ENCODE measurements at regions not wholly inside any gene's neighbourhood (a gene's known extent, or its start where the extent isn't known, plus 50 kb on each side); places are given as distances from the start of the nearest gene placed in this dataset.
"Not testable (repeated sequence)": the region's sequence is repeated elsewhere in the genome, so short reads cannot be mapped to it uniquely, and the experiment has no call there.

GRCh38 chr2:195569255-195569654 lies 87.8 kb upstream of the SLC39A10 start (continued):
- TF ChIP-seq PREB (CRISPR knock-in tag; IDR thresholded peaks at IDR 0.05; ENCODE audit: borderline replicate concordance) (no peak), PRDM15 (CRISPR knock-in tag; IDR thresholded peaks at IDR 0.05) (no peak), CDX4 (CRISPR knock-in tag; IDR thresholded peaks at IDR 0.05; ENCODE audit: borderline replicate concordance) (no peak), MYBL2 (CRISPR knock-in tag; IDR thresholded peaks at IDR 0.05) (no peak), TCF7 (CRISPR knock-in tag; IDR thresholded peaks at IDR 0.05; ENCODE audit: low read depth) (no peak), ELF4 (CRISPR knock-in tag; IDR thresholded peaks at IDR 0.05; ENCODE audit: low read depth) (no peak), ATF2 (CRISPR knock-in tag; IDR thresholded peaks at IDR 0.05; ENCODE audit: borderline replicate concordance, low read depth) (no peak), CREM (CRISPR knock-in tag; IDR thresholded peaks at IDR 0.05) (no peak), MLX (CRISPR knock-in tag; IDR thresholded peaks at IDR 0.05) (no peak)

GRCh38 chr2:195564625-195565135 lies 92.3 kb upstream of the SLC39A10 start:
- CTCF ChIA-PET, result interaction anchor here (1.4 kb wide), 1 partner anchor 31 kb away, joined by 3 read pairs; no protein-coding TSS in a partner anchor
- POLR2A ChIA-PET; H3K27me3 Mint-ChIP-seq (ENCODE audit: low read depth); ATAC-seq; H3K9me3 Mint-ChIP-seq; H3K27ac Mint-ChIP-seq; H3K4me3 Mint-ChIP-seq; DNase-seq (ENCODE audit: low spot score): not testable (repeated sequence)
- peaks cover 25% of the 10 kb centered on the region for H3K4me1 Mint-ChIP-seq
- peaks cover 10% of the 10 kb centered on the region for H3K36me3 Mint-ChIP-seq

- H3K27ac Mint-ChIP-seq, result no peak overlapping the region
- no peak for TF ChIP-seq MLX (CRISPR knock-in tag; IDR thresholded peaks at IDR 0.05)
- TF ChIP-seq ERG (CRISPR knock-in tag; IDR thresholded peaks at IDR 0.05), result no peak
- TF ChIP-seq CBFB (CRISPR knock-in tag; IDR thresholded peaks at IDR 0.05; ENCODE audit: low read depth), result no peak
- no peak for TF ChIP-seq TCF7 (CRISPR knock-in tag; IDR thresholded peaks at IDR 0.05; ENCODE audit: low read depth)
- no peak for TF ChIP-seq ZBTB21 (CRISPR knock-in tag; IDR thresholded peaks at IDR 0.05; ENCODE audit: borderline replicate concordance)
- TF ChIP-seq FOXJ3 (CRISPR knock-in tag; IDR thresholded peaks at IDR 0.05; ENCODE audit: borderline replicate concordance), result no peak
- no peak for TF ChIP-seq STAT6 (CRISPR knock-in tag; conservative IDR thresholded peaks at IDR 0.05; ENCODE audit: low read depth)
These were observed 93.0 kb upstream of the SLC39A10 start for GRCh38 chr2:195563857-195564512.

More at GRCh38 chr2:195563857-195564512, 93.0 kb upstream of the SLC39A10 start:
- Mint-ChIP-seq H3K4me3 (no peak overlapping the region), H3K27me3 (ENCODE audit: low read depth) (no peaks in the 10 kb centered on the region), H3K9me3 (peaks cover 10% of the 10 kb centered on the region), H3K36me3 (peaks cover 5% of the 10 kb centered on the region; the same call in 1 of the 2 replicates), H3K4me1 (peaks cover 26% of the 10 kb centered on the region)
- POLR2A ChIA-PET, result no interaction called here
- DNase-seq (ENCODE audit: low spot score), result no peak
- CTCF ChIA-PET, result interaction anchor here (1.4 kb wide), 1 partner anchor 30 kb away, joined by 3 read pairs; no protein-coding TSS in a partner anchor
- ATAC-seq, result no peak

Data from WTC11 (cell line).